ENCODE measurements at regions not wholly inside any gene's neighbourhood (a gene's known extent, or its start where the extent isn't known, plus 50 kb on each side); places are given as distances from the start of the nearest gene placed in this dataset.

DNA sequence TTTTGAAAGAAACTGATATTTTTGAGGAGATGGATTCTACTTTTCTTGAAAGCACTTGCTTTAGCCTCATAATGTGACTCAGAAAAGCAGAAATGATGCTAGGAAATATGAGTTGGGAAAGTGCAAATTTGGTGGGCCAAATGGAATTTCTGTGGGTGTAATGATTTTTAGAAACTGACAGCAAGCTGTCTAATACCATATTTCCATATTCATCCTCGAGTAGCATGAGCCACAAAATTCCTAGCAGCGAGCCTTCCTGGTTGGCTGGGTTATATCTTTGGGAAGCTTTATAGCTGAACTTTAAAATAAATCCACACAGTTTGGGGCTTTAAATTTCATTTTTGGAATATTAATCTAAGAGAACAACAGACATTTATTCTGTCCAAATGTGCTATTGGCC is 190.0 kb downstream of the DSC3 start:
- TF ChIP-seq ESRRG (CRISPR knock-in tag; IDR thresholded peaks at IDR 0.05) (no peak), ZFP3 (CRISPR knock-in tag; IDR thresholded peaks at IDR 0.05) (no peak), ZNF8 (CRISPR knock-in tag; IDR thresholded peaks at IDR 0.05) (no peak), GLIS3 (CRISPR knock-in tag; IDR thresholded peaks at IDR 0.05) (no peak), RARB (CRISPR knock-in tag; IDR thresholded peaks at IDR 0.05) (no peak)
- TF ChIP-seq, protein P1, sequence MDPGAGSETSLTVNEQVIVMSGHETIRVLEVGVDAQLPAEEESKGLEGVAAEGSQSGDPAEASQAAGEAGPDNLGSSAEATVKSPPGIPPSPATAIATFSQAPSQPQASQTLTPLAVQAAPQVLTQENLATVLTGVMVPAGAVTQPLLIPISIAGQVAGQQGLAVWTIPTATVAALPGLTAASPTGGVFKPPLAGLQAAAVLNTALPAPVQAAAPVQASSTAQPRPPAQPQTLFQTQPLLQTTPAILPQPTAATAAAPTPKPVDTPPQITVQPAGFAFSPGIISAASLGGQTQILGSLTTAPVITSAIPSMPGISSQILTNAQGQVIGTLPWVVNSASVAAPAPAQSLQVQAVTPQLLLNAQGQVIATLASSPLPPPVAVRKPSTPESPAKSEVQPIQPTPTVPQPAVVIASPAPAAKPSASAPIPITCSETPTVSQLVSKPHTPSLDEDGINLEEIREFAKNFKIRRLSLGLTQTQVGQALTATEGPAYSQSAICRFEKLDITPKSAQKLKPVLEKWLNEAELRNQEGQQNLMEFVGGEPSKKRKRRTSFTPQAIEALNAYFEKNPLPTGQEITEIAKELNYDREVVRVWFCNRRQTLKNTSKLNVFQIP (CRISPR knock-in tag; IDR thresholded peaks at IDR 0.05; ENCODE audit: borderline replicate concordance, low read depth), result no peak

Measured in SK-N-SH treated with all-trans-retinoic acid at 6 μM for 48 hours (cell line).